22Rv1 (cell line): ENCODE measurements at regions not wholly inside any gene's neighbourhood (a gene's known extent, or its start where the extent isn't known, plus 50 kb on each side); places are given as distances from the start of the nearest gene placed in this dataset.

Experiments used
- CTCF ChIP-seq: fragments of 450-650 bp; IDR thresholded peaks from 2 replicates; pipeline ENCODE4 v1.5.1; 2017; ENCODE audit warnings: mild to moderate bottlenecking
- ZFX ChIP-seq: fragments of 450-650 bp; IDR thresholded peaks from 2 replicates; pipeline ENCODE4 v1.6.1; 2017; ENCODE audit warnings: antibody characterized with exemption, borderline replicate concordance

GRCh38 chrX:40151211-40152172, 53.7 kb upstream of the BCOR start:
- no peak for TF ChIP-seq CTCF
- no peak for TF ChIP-seq ZFX
